ENCODE measurements at regions not wholly inside any gene's neighbourhood (a gene's known extent, or its start where the extent isn't known, plus 50 kb on each side); places are given as distances from the start of the nearest gene placed in this dataset. TPM values are rescaled to one million over a fixed set of nuclear protein-coding genes. Genes with fewer than 3 reads are reported as not detected.

GRCh38 chr9:99748676-99749075 lies 73.0 kb upstream of the NR4A3 start:
- no peak for DNase-seq (ENCODE audit: low read depth)

- DNase-seq (ENCODE audit: low read depth): peak; percentile 10
Measured at GRCh38 chr9:99749641-99750040, 72.0 kb upstream of the NR4A3 start.

GRCh38 chr9:99750526-99750925 lies 71.2 kb upstream of the NR4A3 start:
- no peak for DNase-seq (ENCODE audit: low read depth)

GRCh38 chr9:99752417-99753109 lies 69.1 kb upstream of the NR4A3 start:
- DNase-seq (ENCODE audit: low read depth): peak; percentile 63

- peak; percentile 21 for DNase-seq (ENCODE audit: low read depth)
Measured at GRCh38 chr9:99753436-99753835, 68.2 kb upstream of the NR4A3 start.

- no peak for DNase-seq (ENCODE audit: low read depth)
Measured at GRCh38 chr9:99760421-99760820, 61.3 kb upstream of the NR4A3 start.

GRCh38 chr9:99762470-99762869 lies 59.2 kb upstream of the NR4A3 start:
- no peak for DNase-seq (ENCODE audit: low read depth)

Small RNAs in the stretch of these regions (small RNA-seq; reads per million reads assigned to genes)
- gene AL137067.1: not detected
- not detected for gene AL137067.2

All from HT1080 (cell line).